C4-2B (cell line): ENCODE measurements at regions not wholly inside any gene's neighbourhood (a gene's known extent, or its start where the extent isn't known, plus 50 kb on each side); places are given as distances from the start of the nearest gene placed in this dataset.

Experiments used
- ZFX ChIP-seq: fragments of 450-650 bp; IDR thresholded peaks from 2 replicates; pipeline ENCODE4 v1.6.1; 2017
- TF ChIP-seq, protein P1 (sequence below): fragments of 450-650 bp; conservative IDR thresholded peaks from 2 replicates; pipeline ENCODE4 v1.5.1; 2017; ENCODE audit warnings: mild to moderate bottlenecking

DNA sequence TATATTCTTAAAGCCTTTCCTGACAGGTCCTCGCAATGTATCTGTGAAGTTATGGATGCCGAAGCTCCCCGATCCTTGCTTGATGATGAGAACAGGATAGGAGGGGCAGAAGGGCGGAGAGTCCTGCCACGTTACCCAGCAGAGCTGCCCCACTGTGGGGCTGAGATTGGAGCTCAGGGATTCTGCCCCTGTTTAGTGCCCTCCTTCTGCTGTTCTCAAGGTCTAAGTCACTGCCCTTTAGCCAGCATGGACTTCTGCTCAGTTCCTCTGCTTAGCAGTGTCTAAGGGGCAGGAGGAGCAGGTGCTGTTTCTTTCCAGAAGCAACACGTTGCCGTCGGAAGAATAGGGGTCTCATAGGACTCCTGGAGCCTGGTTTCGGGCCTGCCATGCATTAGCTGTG is 164.2 kb upstream of the B3GAT1 start:
- TF ChIP-seq, protein P1, sequence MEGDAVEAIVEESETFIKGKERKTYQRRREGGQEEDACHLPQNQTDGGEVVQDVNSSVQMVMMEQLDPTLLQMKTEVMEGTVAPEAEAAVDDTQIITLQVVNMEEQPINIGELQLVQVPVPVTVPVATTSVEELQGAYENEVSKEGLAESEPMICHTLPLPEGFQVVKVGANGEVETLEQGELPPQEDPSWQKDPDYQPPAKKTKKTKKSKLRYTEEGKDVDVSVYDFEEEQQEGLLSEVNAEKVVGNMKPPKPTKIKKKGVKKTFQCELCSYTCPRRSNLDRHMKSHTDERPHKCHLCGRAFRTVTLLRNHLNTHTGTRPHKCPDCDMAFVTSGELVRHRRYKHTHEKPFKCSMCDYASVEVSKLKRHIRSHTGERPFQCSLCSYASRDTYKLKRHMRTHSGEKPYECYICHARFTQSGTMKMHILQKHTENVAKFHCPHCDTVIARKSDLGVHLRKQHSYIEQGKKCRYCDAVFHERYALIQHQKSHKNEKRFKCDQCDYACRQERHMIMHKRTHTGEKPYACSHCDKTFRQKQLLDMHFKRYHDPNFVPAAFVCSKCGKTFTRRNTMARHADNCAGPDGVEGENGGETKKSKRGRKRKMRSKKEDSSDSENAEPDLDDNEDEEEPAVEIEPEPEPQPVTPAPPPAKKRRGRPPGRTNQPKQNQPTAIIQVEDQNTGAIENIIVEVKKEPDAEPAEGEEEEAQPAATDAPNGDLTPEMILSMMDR = no peak
- no peak for TF ChIP-seq ZFX
